H9 (cell line): ENCODE measurements at regions not wholly inside any gene's neighbourhood (a gene's known extent, or its start where the extent isn't known, plus 50 kb on each side); places are given as distances from the start of the nearest gene placed in this dataset.

Experiments
- DNase-seq: peaks from one replicate; pipeline ENCODE4 v3.0.0-alpha.2; 2017
- H2AFZ ChIP-seq: one replicate; pipeline ENCODE4 v1.6.1; 2013; ENCODE audit warnings: mild to moderate bottlenecking, low read length, control low read depth, moderate library complexity
- H2AK5ac ChIP-seq: 2 replicates; pipeline ENCODE4 v1.6.1; 2013; ENCODE audit warnings: low read length, control low read depth, mixed read lengths; ENCODE audit not compliant: insufficient read length
- H2BK120ac ChIP-seq: one replicate; pipeline ENCODE4 v1.6.1; 2013; ENCODE audit warnings: low read depth, mild to moderate bottlenecking, low read length, control low read depth, inconsistent platforms; ENCODE audit not compliant: poor library complexity, severe bottlenecking
- H2BK12ac ChIP-seq: 2 replicates; pipeline ENCODE4 v1.6.1; 2013; ENCODE audit warnings: low read length, control low read depth, mixed read lengths, low read depth; ENCODE audit not compliant: insufficient read length
- H2BK15ac ChIP-seq: 2 replicates; pipeline ENCODE4 v1.6.1; 2013; ENCODE audit warnings: low read depth, low read length, control low read depth
- H2BK20ac ChIP-seq: one replicate; pipeline ENCODE4 v1.6.1; 2013; ENCODE audit warnings: low read depth, mild to moderate bottlenecking, low read length, control low read depth, inconsistent platforms; ENCODE audit not compliant: poor library complexity, severe bottlenecking
- H2BK5ac ChIP-seq: 2 replicates; pipeline ENCODE4 v1.6.1; 2013; ENCODE audit warnings: low read length, control low read depth, mixed read lengths; ENCODE audit not compliant: insufficient read length
- H3K14ac ChIP-seq: 2 replicates; pipeline ENCODE4 v1.6.1; 2013; ENCODE audit warnings: low read length, control low read depth; ENCODE audit not compliant: insufficient read depth
- H3K18ac ChIP-seq: 2 replicates; pipeline ENCODE4 v1.6.1; 2013; ENCODE audit warnings: low read depth, mild to moderate bottlenecking, mixed read lengths, low read length, control low read depth; ENCODE audit not compliant: insufficient read length
- H3K23ac ChIP-seq: 2 replicates; pipeline ENCODE4 v1.6.1; 2013; ENCODE audit warnings: low read length, control low read depth, mixed read lengths, low read depth; ENCODE audit not compliant: insufficient read length
- H3K23me2 ChIP-seq: 2 replicates; pipeline ENCODE4 v1.6.1; 2013; ENCODE audit warnings: low read depth, mild to moderate bottlenecking, mixed read lengths, low read length, control low read depth; ENCODE audit not compliant: insufficient read length, poor library complexity, severe bottlenecking
- H3K27ac ChIP-seq: 2 replicates; pipeline ENCODE4 v1.5.1; 2013; ENCODE audit warnings: low read length, control low read depth, mixed read lengths, low read depth; ENCODE audit not compliant: insufficient read length
- H3K27me3 ChIP-seq: 2 replicates; pipeline ENCODE4 v1.6.1; 2013; ENCODE audit warnings: low read length, control low read depth, inconsistent platforms; ENCODE audit not compliant: insufficient read depth
- H3K4ac ChIP-seq: 2 replicates; pipeline ENCODE4 v1.6.1; 2013; ENCODE audit warnings: low read depth, mild to moderate bottlenecking, control low read depth, inconsistent platforms, low read length, moderate library complexity
- H3K4me1 ChIP-seq: 2 replicates; pipeline ENCODE4 v1.6.1; 2013; ENCODE audit warnings: low read length, control low read depth, inconsistent platforms; ENCODE audit not compliant: insufficient read depth
- H3K4me2 ChIP-seq: 2 replicates; pipeline ENCODE4 v1.6.1; 2013; ENCODE audit warnings: low read length, control low read depth, mixed read lengths; ENCODE audit not compliant: insufficient read length, insufficient read depth
- H3K56ac ChIP-seq: 2 replicates; pipeline ENCODE4 v1.6.1; 2013; ENCODE audit warnings: low read depth, mild to moderate bottlenecking, mixed read lengths, low read length, control low read depth; ENCODE audit not compliant: insufficient read length
- H3K79me1 ChIP-seq: 2 replicates; pipeline ENCODE4 v1.6.1; 2013; ENCODE audit warnings: low read depth, mild to moderate bottlenecking, moderate library complexity, low read length, control low read depth, inconsistent platforms; ENCODE audit not compliant: insufficient read depth, poor library complexity, severe bottlenecking
- H3K79me2 ChIP-seq: 2 replicates; pipeline ENCODE4 v1.6.1; 2013; ENCODE audit warnings: low read length, control low read depth, inconsistent platforms; ENCODE audit not compliant: insufficient read depth
- H3K9ac ChIP-seq: 2 replicates; pipeline ENCODE4 v1.6.1; 2013; ENCODE audit warnings: low read length, control low read depth, mixed read lengths; ENCODE audit not compliant: insufficient read length; ENCODE audit errors: extremely low read depth
- H3K9me3 ChIP-seq: one replicate; pipeline ENCODE4 v1.6.1; 2013; ENCODE audit warnings: low read depth, low read length, inconsistent platforms; ENCODE audit not compliant: control insufficient read depth
- H3T11ph ChIP-seq: one replicate; pipeline ENCODE4 v1.6.1; 2013; ENCODE audit warnings: mild to moderate bottlenecking, low read length, control low read depth, inconsistent platforms
- H4K20me1 ChIP-seq: one replicate; pipeline ENCODE4 v1.6.1; 2013; ENCODE audit not compliant: control insufficient read depth, insufficient read length, insufficient read depth
- H4K5ac ChIP-seq: 2 replicates; pipeline ENCODE4 v1.6.1; 2013; ENCODE audit warnings: low read depth, mild to moderate bottlenecking, mixed read lengths, low read length, control low read depth; ENCODE audit not compliant: insufficient read length
- H4K8ac ChIP-seq: replicated peaks from 2 replicates; pipeline ENCODE4 v1.6.1; 2013; ENCODE audit warnings: low read length, control low read depth, mixed read lengths, low read depth; ENCODE audit not compliant: insufficient read length
- H4K91ac ChIP-seq: 2 replicates; pipeline ENCODE4 v1.6.1; 2013; ENCODE audit warnings: low read depth, mild to moderate bottlenecking, moderate library complexity, mixed read lengths, low read length, control low read depth; ENCODE audit not compliant: insufficient read length
- H3K27ac Mint-ChIP-seq, 3 experiments: 2 replicates in 2 of 3; 3 replicates in 1 of 3; pipeline ENCODE4 v1.8.0; 2020 to 2021; ENCODE audit warnings: mixed read lengths in 3 of 3, mild to moderate bottlenecking in 1 of 3, moderate library complexity in 1 of 3
- H3K27me3 Mint-ChIP-seq: 2 replicates; pipeline ENCODE4 v1.8.0; 2021; ENCODE audit warnings: low read depth, mild to moderate bottlenecking, moderate library complexity, mixed read lengths
- H3K36me3 Mint-ChIP-seq, 3 experiments: 2 replicates in 2 of 3; 3 replicates in 1 of 3; pipeline ENCODE4 v1.8.0; 2020 to 2021; ENCODE audit warnings: low read depth in 3 of 3, mixed read lengths in 3 of 3; ENCODE audit not compliant: insufficient read depth in 1 of 3
- H3K4me1 Mint-ChIP-seq, 2 experiments: 2 replicates each; pipeline ENCODE4 v1.8.0; 2020; ENCODE audit warnings: mixed read lengths in 2 of 2
- H3K4me3 Mint-ChIP-seq, 2 experiments: 2 replicates in 1 of 2; 3 replicates in 1 of 2; pipeline ENCODE4 v1.8.0; 2020 to 2021; ENCODE audit warnings: mild to moderate bottlenecking in 2 of 2, mixed read lengths in 2 of 2, moderate library complexity in 1 of 2
- H3K9me3 Mint-ChIP-seq, 2 experiments: 2 replicates in 1 of 2; 3 replicates in 1 of 2; pipeline ENCODE4 v1.8.0; 2020; ENCODE audit warnings: mild to moderate bottlenecking in 2 of 2, mixed read lengths in 2 of 2, moderate library complexity in 1 of 2
- CTCF ChIP-seq: fragments of 200-600 bp; sonication (generic); conservative IDR thresholded peaks from 3 replicates; pipeline ENCODE4 v1.8.0; 2021; ENCODE audit warnings: antibody characterized with exemption, mild to moderate bottlenecking

- Histone ChIP-seq H2BK12ac (no peak overlapping the region), H3K9ac (no peak overlapping the region), H2AFZ (no peak overlapping the region), H4K20me1 (no peaks in the 10 kb centered on the region), H3K23me2 (no peaks in the 10 kb centered on the region), H2BK120ac (no peak overlapping the region), H2BK15ac (no peak overlapping the region), H3K27ac (no peak overlapping the region), H3K4me2 (no peak overlapping the region), H4K5ac (no peak overlapping the region), H4K91ac (no peak overlapping the region), H3K27me3 (no peaks in the 10 kb centered on the region), H3K18ac (no peak overlapping the region), H4K8ac (no peak overlapping the region), H3T11ph (no peak overlapping the region), H2AK5ac (no peak overlapping the region), H3K4me1 (no peaks in the 10 kb centered on the region), H3K79me2 (no peaks in the 10 kb centered on the region), H3K79me1 (no peaks in the 10 kb centered on the region), H2BK20ac (no peak overlapping the region), H3K56ac (no peak overlapping the region), H2BK5ac (no peak overlapping the region), H3K4ac (no peak overlapping the region), H3K23ac (no peak overlapping the region), H3K9me3 (no peaks in the 10 kb centered on the region), H3K14ac (no peak overlapping the region)
- DNase-seq: no peak
- Mint-ChIP-seq H3K4me3 (no peak overlapping the region), H3K27me3 (no peaks in the 10 kb centered on the region), H3K9me3 (no peaks in the 10 kb centered on the region), H3K36me3 (no peaks in the 10 kb centered on the region), H3K4me1 (no peaks in the 10 kb centered on the region; a peak in 2 of 4 replicates), H3K27ac (no peak overlapping the region)
- TF ChIP-seq CTCF: no peak
These were observed 235.1 kb upstream of the SPOCK3 start for GRCh38 chr4:167469436-167469835.
